ENCODE measurements at regions not wholly inside any gene's neighbourhood (a gene's known extent, or its start where the extent isn't known, plus 50 kb on each side); places are given as distances from the start of the nearest gene placed in this dataset.

GRCh38 chr14:39939023-39939422 is 506.8 kb upstream of the FBXO33 start:
- Histone ChIP-seq H3K27me3 (ENCODE audit: control insufficient read depth, insufficient read depth, low read length) (no peaks in the 10 kb centered on the region), H4K20me1 (ENCODE audit: control insufficient read depth, extremely low read depth, insufficient read depth, low read length) (no peaks in the 10 kb centered on the region), H3K36me3 (ENCODE audit: control insufficient read depth, insufficient read depth, low read length) (no peaks in the 10 kb centered on the region), H3K4me2 (ENCODE audit: extremely low read depth, insufficient read depth, low read length) (no peak overlapping the region), H3K9ac (ENCODE audit: insufficient read depth, low read length) (no peak overlapping the region), H2AFZ (ENCODE audit: low read length) (no peak overlapping the region), H3K9me3 (ENCODE audit: control insufficient read depth, insufficient read depth, low read depth, low read length) (no peaks in the 10 kb centered on the region), H3K4me3 (replicated peaks in 1 of 4; ENCODE audit: control extremely low read depth in 1 of 4, insufficient read depth in 1 of 4, low read depth in 3 of 4, low read length in 4 of 4) (no peak overlapping the region), H3K79me2 (ENCODE audit: control insufficient read depth, insufficient read depth, low read length) (no peaks in the 10 kb centered on the region), H3K4me1 (ENCODE audit: control insufficient read depth, extremely low read depth, insufficient read depth, low read length) (no peaks in the 10 kb centered on the region), H3K27ac (ENCODE audit: insufficient read depth, low read length) (no peak overlapping the region)
- TF ChIP-seq EZH2 (IDR thresholded peaks at IDR 0.05; ENCODE audit: low read length, missing control alignments), result no peak
- TF ChIP-seq CTCF (conservative IDR thresholded peaks at IDR 0.05 in 1 of 2, IDR thresholded peaks at IDR 0.05 in 1 of 2; ENCODE audit: low read depth in 1 of 2, low read length in 2 of 2), result no peak
- DNase-seq (ENCODE audit: low read depth in 2 of 2), result peak in 1 of 2 donors; percentile 9

- Histone ChIP-seq H2AFZ (ENCODE audit: low read length) (no peak overlapping the region), H3K9ac (ENCODE audit: insufficient read depth, low read length) (no peak overlapping the region), H3K27me3 (ENCODE audit: control insufficient read depth, insufficient read depth, low read length) (no peaks in the 10 kb centered on the region), H4K20me1 (ENCODE audit: control insufficient read depth, extremely low read depth, insufficient read depth, low read length) (no peaks in the 10 kb centered on the region), H3K4me3 (replicated peaks in 1 of 4; ENCODE audit: control extremely low read depth in 1 of 4, insufficient read depth in 1 of 4, low read depth in 3 of 4, low read length in 4 of 4) (no peak overlapping the region), H3K79me2 (ENCODE audit: control insufficient read depth, insufficient read depth, low read length) (no peaks in the 10 kb centered on the region), H3K9me3 (ENCODE audit: control insufficient read depth, insufficient read depth, low read depth, low read length) (no peaks in the 10 kb centered on the region), H3K4me2 (ENCODE audit: extremely low read depth, insufficient read depth, low read length) (no peak overlapping the region), H3K4me1 (ENCODE audit: control insufficient read depth, extremely low read depth, insufficient read depth, low read length) (no peaks in the 10 kb centered on the region), H3K27ac (ENCODE audit: insufficient read depth, low read length) (no peak overlapping the region), H3K36me3 (ENCODE audit: control insufficient read depth, insufficient read depth, low read length) (no peaks in the 10 kb centered on the region)
- no peak for TF ChIP-seq CTCF (conservative IDR thresholded peaks at IDR 0.05 in 1 of 2, IDR thresholded peaks at IDR 0.05 in 1 of 2; ENCODE audit: low read depth in 1 of 2, low read length in 2 of 2)
- TF ChIP-seq EZH2 (IDR thresholded peaks at IDR 0.05; ENCODE audit: low read length, missing control alignments), result no peak
- DNase-seq (ENCODE audit: low read depth in 2 of 2), result no peak
Measured at GRCh38 chr14:39912192-39913100, 480.2 kb upstream of the FBXO33 start.

GRCh38 chr14:39897657-39898056 is 465.4 kb upstream of the FBXO33 start:
- Histone ChIP-seq H3K9ac (ENCODE audit: insufficient read depth, low read length) (no peak overlapping the region), H3K4me1 (ENCODE audit: control insufficient read depth, extremely low read depth, insufficient read depth, low read length) (no peaks in the 10 kb centered on the region), H3K9me3 (ENCODE audit: control insufficient read depth, insufficient read depth, low read depth, low read length) (no peaks in the 10 kb centered on the region), H2AFZ (ENCODE audit: low read length) (no peak overlapping the region), H3K79me2 (ENCODE audit: control insufficient read depth, insufficient read depth, low read length) (no peaks in the 10 kb centered on the region), H3K27me3 (ENCODE audit: control insufficient read depth, insufficient read depth, low read length) (no peaks in the 10 kb centered on the region), H3K4me3 (replicated peaks in 1 of 4; ENCODE audit: control extremely low read depth in 1 of 4, insufficient read depth in 1 of 4, low read depth in 3 of 4, low read length in 4 of 4) (no peak overlapping the region), H4K20me1 (ENCODE audit: control insufficient read depth, extremely low read depth, insufficient read depth, low read length) (no peaks in the 10 kb centered on the region), H3K27ac (ENCODE audit: insufficient read depth, low read length) (no peak overlapping the region), H3K36me3 (ENCODE audit: control insufficient read depth, insufficient read depth, low read length) (no peaks in the 10 kb centered on the region), H3K4me2 (ENCODE audit: extremely low read depth, insufficient read depth, low read length) (no peak overlapping the region)
- DNase-seq (ENCODE audit: low read depth in 2 of 2), result no peak
- TF ChIP-seq CTCF (conservative IDR thresholded peaks at IDR 0.05 in 1 of 2, IDR thresholded peaks at IDR 0.05 in 1 of 2; ENCODE audit: low read depth in 1 of 2, low read length in 2 of 2) (no peak), EZH2 (IDR thresholded peaks at IDR 0.05; ENCODE audit: low read length, missing control alignments) (no peak)

Data from fibroblast of lung (primary cell).